Hepatocyte (in vitro differentiated cells): ENCODE measurements at regions not wholly inside any gene's neighbourhood (a gene's known extent, or its start where the extent isn't known, plus 50 kb on each side); places are given as distances from the start of the nearest gene placed in this dataset.
A peak's percentile ranks its signal among the peaks of the same experiment; 100 is the strongest.

Experiments
- DNase-seq: peaks from one replicate; pipeline ENCODE4 v3.0.0-alpha.2; 2016; ENCODE audit warnings: low spot score
- H2AFZ ChIP-seq: fragments of 200-600 bp; sonication (generic); 2 replicates; pipeline ENCODE4 v1.6.0; 2016; ENCODE audit warnings: antibody characterized with exemption, mild to moderate bottlenecking
- H3K27ac ChIP-seq: fragments of 200-600 bp; sonication (generic); 2 replicates; pipeline ENCODE4 v1.5.1; 2016; ENCODE audit warnings: mild to moderate bottlenecking
- H3K27me3 ChIP-seq: fragments of 200-600 bp; sonication (generic); 2 replicates; pipeline ENCODE4 v1.6.1; 2016
- H3K36me3 ChIP-seq: fragments of 200-600 bp; sonication (generic); replicated peaks from 2 replicates; pipeline ENCODE4 v1.5.1; 2016; ENCODE audit warnings: low read depth; ENCODE audit not compliant: insufficient read depth
- H3K4me1 ChIP-seq: fragments of 200-600 bp; sonication (generic); 2 replicates; pipeline ENCODE4 v1.5.1; 2016; ENCODE audit warnings: mild to moderate bottlenecking, moderate library complexity; ENCODE audit not compliant: insufficient read depth
- H3K4me2 ChIP-seq: fragments of 200-600 bp; sonication (generic); 2 replicates; pipeline ENCODE4 v1.6.0; 2016
- H3K4me3 ChIP-seq: fragments of 200-600 bp; sonication (generic); 2 replicates; pipeline ENCODE4 v1.5.1; 2016; ENCODE audit warnings: mild to moderate bottlenecking
- H3K79me2 ChIP-seq: fragments of 200-600 bp; sonication (generic); 2 replicates; pipeline ENCODE4 v1.6.0; 2017; ENCODE audit warnings: mild to moderate bottlenecking
- H3K9me2 ChIP-seq: fragments of 200-600 bp; sonication (generic); replicated peaks from 2 replicates; pipeline ENCODE4 v1.6.0; 2017; ENCODE audit warnings: mild to moderate bottlenecking; ENCODE audit not compliant: insufficient read depth
- H3K9me3 ChIP-seq: fragments of 200-600 bp; sonication (generic); 2 replicates; pipeline ENCODE4 v1.5.1; 2016; ENCODE audit warnings: low read depth, mild to moderate bottlenecking
- H4K20me1 ChIP-seq: fragments of 200-600 bp; sonication (generic); 2 replicates; pipeline ENCODE4 v1.6.0; 2016; ENCODE audit warnings: mild to moderate bottlenecking; ENCODE audit not compliant: insufficient read depth, poor library complexity, severe bottlenecking
- CTCF ChIP-seq: fragments of 200-600 bp; sonication (generic); IDR thresholded peaks from 2 replicates; pipeline ENCODE4 v1.5.1; 2016; ENCODE audit warnings: antibody characterized with exemption, mild to moderate bottlenecking; ENCODE audit not compliant: poor library complexity
- EZH2 ChIP-seq: fragments of 200-600 bp; sonication (generic); IDR thresholded peaks from 2 replicates; pipeline ENCODE4 v1.6.1; 2016; ENCODE audit warnings: antibody characterized with exemption, mild to moderate bottlenecking, borderline replicate concordance
- EZH2phosphoT487 ChIP-seq: fragments of 200-600 bp; sonication (generic); IDR thresholded peaks from one replicate; pipeline ENCODE4 v1.6.1; 2018; ENCODE audit warnings: antibody characterized with exemption, mild to moderate bottlenecking, low read depth, moderate library complexity; ENCODE audit not compliant: unreplicated experiment, severe bottlenecking
- WGBS: methylation state at CpG from one replicate; pipeline ENCODE4 v1.1.6; 2016; ENCODE audit warnings: low lambda C conversion rate; ENCODE audit errors: missing lambda C conversion rate; 5-methylcytosine and 5-hydroxymethylcytosine counted together

GRCh38 chr4:189087971-189088370 lies 852.7 kb upstream of the FRG1 start:
- TF ChIP-seq CTCF (no peak), EZH2 (no peak), EZH2phosphoT487 (no peak)
- WGBS: 65% methylated on average over 2 of the region's 2 CpGs
- Histone ChIP-seq H3K4me2 (no peak overlapping the region), H3K27me3 (no peaks in the 10 kb centered on the region), H3K27ac (no peak overlapping the region), H3K36me3 (no peaks in the 10 kb centered on the region), H3K9me2 (no peaks in the 10 kb centered on the region), H2AFZ (no peak overlapping the region), H4K20me1 (no peaks in the 10 kb centered on the region), H3K9me3 (no peaks in the 10 kb centered on the region), H3K79me2 (no peaks in the 10 kb centered on the region), H3K4me3 (no peak overlapping the region), H3K4me1 (no peaks in the 10 kb centered on the region)
- DNase-seq: no peak

GRCh38 chr4:189088780-189089179 lies 851.9 kb upstream of the FRG1 start:
- Histone ChIP-seq H3K4me2 (no peak overlapping the region), H3K9me3 (no peaks in the 10 kb centered on the region), H4K20me1 (no peaks in the 10 kb centered on the region), H3K4me3 (no peak overlapping the region), H3K36me3 (no peaks in the 10 kb centered on the region), H3K27me3 (no peaks in the 10 kb centered on the region), H2AFZ (no peak overlapping the region), H3K4me1 (no peaks in the 10 kb centered on the region), H3K79me2 (no peaks in the 10 kb centered on the region), H3K27ac (no peak overlapping the region), H3K9me2 (no peaks in the 10 kb centered on the region)
- 71% methylated on average over 5 of the region's 5 CpGs for WGBS
- TF ChIP-seq EZH2: no peak
- TF ChIP-seq EZH2phosphoT487: no peak
- no peak for DNase-seq

- DNase-seq: peak; percentile 13
- H2AFZ ChIP-seq: no peak overlapping the region
- no peaks in the 10 kb centered on the region for H3K9me2 ChIP-seq
- H3K79me2 ChIP-seq: no peaks in the 10 kb centered on the region
- no peak overlapping the region for H3K27ac ChIP-seq
- H3K9me3 ChIP-seq: no peaks in the 10 kb centered on the region
- 74% methylated on average over 2 of the region's 2 CpGs for WGBS
- no peaks in the 10 kb centered on the region for H3K27me3 ChIP-seq
- no peaks in the 10 kb centered on the region for H3K36me3 ChIP-seq
- no peak overlapping the region for H3K4me2 ChIP-seq
- H3K4me3 ChIP-seq: no peak overlapping the region
- H3K4me1 ChIP-seq: no peaks in the 10 kb centered on the region
- TF ChIP-seq CTCF: peak; percentile 50
- no peak for TF ChIP-seq EZH2
- H4K20me1 ChIP-seq: no peaks in the 10 kb centered on the region
Observed at GRCh38 chr4:189090174-189090814, 850.4 kb upstream of the FRG1 start.

GRCh38 chr4:189092581-189092980 lies 848.1 kb upstream of the FRG1 start:
- H3K9me2 ChIP-seq: no peaks in the 10 kb centered on the region
- 78% methylated on average over 4 of the region's 4 CpGs for WGBS
- no peak for DNase-seq
- no peaks in the 10 kb centered on the region for H3K27me3 ChIP-seq
- no peaks in the 10 kb centered on the region for H3K9me3 ChIP-seq
- no peak overlapping the region for H3K4me3 ChIP-seq
- H3K36me3 ChIP-seq: no peaks in the 10 kb centered on the region
- TF ChIP-seq CTCF: no peak
- TF ChIP-seq EZH2: no peak
- TF ChIP-seq EZH2phosphoT487: no peak
- no peaks in the 10 kb centered on the region for H4K20me1 ChIP-seq
- no peak overlapping the region for H3K4me2 ChIP-seq
- no peak overlapping the region for H2AFZ ChIP-seq
- H3K27ac ChIP-seq: no peak overlapping the region
- H3K4me1 ChIP-seq: no peaks in the 10 kb centered on the region
- H3K79me2 ChIP-seq: no peaks in the 10 kb centered on the region
